ENCODE measurements at regions not wholly inside any gene's neighbourhood (a gene's known extent, or its start where the extent isn't known, plus 50 kb on each side); places are given as distances from the start of the nearest gene placed in this dataset.

GRCh38 chr3:22986958-22987357 lies 216.2 kb upstream of the UBE2E2 start:
- TF ChIP-seq CTCF (IDR thresholded peaks at IDR 0.05; ENCODE audit: low read depth, low read length): no peak
- H3K4me3 ChIP-seq (ENCODE audit: low read depth, low read length): no peak overlapping the region
- no peak for DNase-seq (ENCODE audit: low read depth, low spot score)
- in situ Hi-C loops (cut with HindIII; ENCODE audit: low sequenced_read_pairs): no loop called here

GRCh38 chr3:22988566-22988965 lies 214.6 kb upstream of the UBE2E2 start:
- in situ Hi-C loops (cut with HindIII; ENCODE audit: low sequenced_read_pairs): no loop called here
- no peak overlapping the region for H3K4me3 ChIP-seq (ENCODE audit: low read depth, low read length)
- no peak for TF ChIP-seq CTCF (IDR thresholded peaks at IDR 0.05; ENCODE audit: low read depth, low read length)
- no peak for DNase-seq (ENCODE audit: low read depth, low spot score)

- H3K4me3 ChIP-seq (ENCODE audit: low read depth, low read length): no peak overlapping the region
- in situ Hi-C loops (cut with HindIII; ENCODE audit: low sequenced_read_pairs): no loop called here
- TF ChIP-seq CTCF (IDR thresholded peaks at IDR 0.05; ENCODE audit: low read depth, low read length): no peak
- DNase-seq (ENCODE audit: low read depth, low spot score): no peak
These were observed 213.4 kb upstream of the UBE2E2 start for GRCh38 chr3:22989716-22990115.

GRCh38 chr3:22990291-22991200 lies 212.6 kb upstream of the UBE2E2 start:
- no peak for DNase-seq (ENCODE audit: low read depth, low spot score)
- TF ChIP-seq CTCF (IDR thresholded peaks at IDR 0.05; ENCODE audit: low read depth, low read length): no peak
- in situ Hi-C loops (cut with HindIII; ENCODE audit: low sequenced_read_pairs): no loop called here

GRCh38 chr3:22994781-22995180 lies 208.3 kb upstream of the UBE2E2 start:
- H3K4me3 ChIP-seq (ENCODE audit: low read depth, low read length): no peak overlapping the region
- no peak for TF ChIP-seq CTCF (IDR thresholded peaks at IDR 0.05; ENCODE audit: low read depth, low read length)
- in situ Hi-C loops (cut with HindIII; ENCODE audit: low sequenced_read_pairs): no loop called here
- no peak for DNase-seq (ENCODE audit: low read depth, low spot score)

More at GRCh38 chr3:22990291-22991200, 212.6 kb upstream of the UBE2E2 start:
- H3K4me3 ChIP-seq (ENCODE audit: low read depth, low read length): no peak overlapping the region

- no peak overlapping the region for H3K4me3 ChIP-seq (ENCODE audit: low read depth, low read length)
- in situ Hi-C loops (cut with HindIII; ENCODE audit: low sequenced_read_pairs): no loop called here
- no peak for DNase-seq (ENCODE audit: low read depth, low spot score)
- TF ChIP-seq CTCF (IDR thresholded peaks at IDR 0.05; ENCODE audit: low read depth, low read length): no peak
These were observed 206.1 kb upstream of the UBE2E2 start for GRCh38 chr3:22996920-22997571.

Data from astrocyte of the spinal cord (primary cell).